NCI-H2227 treated with DMSO at 0.1 percent for 48 hours (cell line): ENCODE measurements at regions not wholly inside any gene's neighbourhood (a gene's known extent, or its start where the extent isn't known, plus 50 kb on each side); places are given as distances from the start of the nearest gene placed in this dataset.

Experiments used
- DNase-seq: peaks from one replicate; lab custom pipeline; 2025; lab: John Stamatoyannopoulos, UW

GRCh38 chr18:46378126-46378863 is 274.1 kb downstream of the HAUS1 start:
- DNase-seq = no peak

- no peak for DNase-seq
Observed at GRCh38 chr18:46378864-46379207, 274.7 kb downstream of the HAUS1 start.

GRCh38 chr18:46379323-46379950 is 275.3 kb downstream of the HAUS1 start:
- DNase-seq = no peak

- DNase-seq = peak; percentile 78
Observed at GRCh38 chr18:46385124-46385523, 271.9 kb downstream of the LOXHD1 start.

GRCh38 chr18:46386788-46387187 is 270.2 kb downstream of the LOXHD1 start:
- DNase-seq = no peak

- no peak for DNase-seq
Observed at GRCh38 chr18:46387441-46388131, 269.4 kb downstream of the LOXHD1 start.

- no peak for DNase-seq
Observed at GRCh38 chr18:46388286-46388685, 268.7 kb downstream of the LOXHD1 start.

GRCh38 chr18:46392576-46392975 is 264.4 kb downstream of the LOXHD1 start:
- DNase-seq = no peak

GRCh38 chr18:46393230-46393629 is 263.8 kb downstream of the LOXHD1 start:
- no peak for DNase-seq

- DNase-seq = no peak
Observed at GRCh38 chr18:46393961-46394360, 263.1 kb downstream of the LOXHD1 start.

- DNase-seq = no peak
Observed at GRCh38 chr18:46395795-46396194, 261.2 kb downstream of the LOXHD1 start.

- no peak for DNase-seq
Observed at GRCh38 chr18:46397174-46397573, 259.8 kb downstream of the LOXHD1 start.

- DNase-seq = no peak
Observed at GRCh38 chr18:46398005-46398404, 259.0 kb downstream of the LOXHD1 start.

GRCh38 chr18:46398625-46399024 is 258.4 kb downstream of the LOXHD1 start:
- DNase-seq = no peak

- DNase-seq = no peak
Observed at GRCh38 chr18:46399303-46399702, 257.7 kb downstream of the LOXHD1 start.

- DNase-seq = no peak
Observed at GRCh38 chr18:46400449-46400848, 256.6 kb downstream of the LOXHD1 start.

GRCh38 chr18:46401486-46402070 is 255.4 kb downstream of the LOXHD1 start:
- no peak for DNase-seq

GRCh38 chr18:46402396-46402795 is 254.6 kb downstream of the LOXHD1 start:
- no peak for DNase-seq

GRCh38 chr18:46402945-46403344 is 254.1 kb downstream of the LOXHD1 start:
- DNase-seq = no peak

- no peak for DNase-seq
Observed at GRCh38 chr18:46405832-46406538, 251.0 kb downstream of the LOXHD1 start.

- no peak for DNase-seq
Observed at GRCh38 chr18:46406539-46406932, 250.5 kb downstream of the LOXHD1 start.

GRCh38 chr18:46407486-46408166 is 249.4 kb downstream of the LOXHD1 start:
- DNase-seq = no peak
